ENCODE measurements at regions not wholly inside any gene's neighbourhood (a gene's known extent, or its start where the extent isn't known, plus 50 kb on each side); places are given as distances from the start of the nearest gene placed in this dataset.

- TF ChIP-seq CTCF (IDR thresholded peaks at IDR 0.05; ENCODE audit: low read depth, low read length): no peak
- TF ChIP-seq EZH2phosphoT487 (IDR thresholded peaks at IDR 0.05; ENCODE audit: low read depth): no peak
Measured at GRCh38 chr20:43831481-43832065, 83.1 kb upstream of the TOX2 start.

Data from OCI-LY3 (cell line).